Activated T-helper 1 cell treated with anti-CD3 and anti-CD28 coated beads, Interleukin-12 subunit alpha, Interleukin-12 subunit beta, Interleukin-2, Interleukin-4 antibody, amounts not matched to agents 30 ng/mL and 10 ng/mL and 1 ng/mL, durations not matched to agents 14 hours and 24 hours and 36 hours (primary cell): ENCODE measurements at regions not wholly inside any gene's neighbourhood (a gene's known extent, or its start where the extent isn't known, plus 50 kb on each side); places are given as distances from the start of the nearest gene placed in this dataset.

Experiments
- DNase-seq: peaks from one replicate; pipeline ENCODE4 v3.0.0; 2021; ENCODE audit warnings: low spot score
- H3K27ac Mint-ChIP-seq: one replicate; pipeline ENCODE4 v1.8.0; 2021; ENCODE audit warnings: mild to moderate bottlenecking, mixed read lengths
- H3K27me3 Mint-ChIP-seq: one replicate; pipeline ENCODE4 v1.8.0; 2022; ENCODE audit warnings: mild to moderate bottlenecking, moderate library complexity, mixed read lengths; ENCODE audit not compliant: insufficient read depth
- H3K36me3 Mint-ChIP-seq: one replicate; pipeline ENCODE4 v1.8.0; 2021; ENCODE audit warnings: low read depth, mixed read lengths
- H3K4me1 Mint-ChIP-seq: one replicate; pipeline ENCODE4 v1.8.0; 2021; ENCODE audit warnings: low read depth, mixed read lengths
- H3K4me3 Mint-ChIP-seq: one replicate; pipeline ENCODE4 v1.8.0; 2021; ENCODE audit warnings: mild to moderate bottlenecking, moderate library complexity, mixed read lengths
- H3K9me3 Mint-ChIP-seq: one replicate; pipeline ENCODE4 v1.8.0; 2021; ENCODE audit warnings: mixed read lengths
- intact Hi-C: fragments of 100-400 bp; cut with micrococcal nuclease; formaldehyde crosslinking; loops from one replicate; pipeline ENCODE4 v1.15.1; 2024

DNA sequence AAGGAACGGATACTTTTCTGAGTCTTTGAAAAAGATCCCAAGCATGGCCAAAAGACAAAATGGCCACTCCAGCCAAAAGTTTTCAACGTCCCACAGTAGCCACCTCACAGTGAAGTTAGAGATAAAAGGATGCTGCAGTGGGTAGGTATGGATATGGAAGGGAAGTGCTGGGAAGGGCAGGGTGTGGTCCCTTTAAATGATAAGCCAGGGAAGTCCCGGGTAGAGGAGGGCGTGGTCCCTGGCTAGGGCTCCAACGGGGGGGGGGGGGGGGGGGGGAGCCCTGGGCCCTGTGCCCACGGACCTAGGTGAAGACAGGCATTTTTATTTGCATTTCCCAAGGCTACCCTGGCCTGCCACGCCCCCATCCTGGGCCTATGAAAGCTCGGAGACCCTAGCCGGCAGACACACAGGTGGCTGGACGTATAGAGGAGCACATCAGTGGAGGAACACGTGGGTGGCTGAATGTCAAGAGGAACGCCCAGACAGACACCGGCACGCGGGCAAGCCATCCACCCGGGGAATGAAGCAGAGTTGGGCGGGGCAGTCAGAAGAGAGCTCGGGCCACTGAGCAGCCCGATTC lies 306.7 kb downstream of the NFIB start:
- no peaks in the 10 kb centered on the region for H3K27me3 Mint-ChIP-seq
- peaks cover 3% of the 10 kb centered on the region for H3K9me3 Mint-ChIP-seq
- intact Hi-C loops: no loop called here
- no peaks in the 10 kb centered on the region for H3K4me1 Mint-ChIP-seq
- DNase-seq: no peak
- no peaks in the 10 kb centered on the region for H3K36me3 Mint-ChIP-seq
- no peak overlapping the region for H3K27ac Mint-ChIP-seq
- no peak overlapping the region for H3K4me3 Mint-ChIP-seq

GRCh38 chr9:14006386-14007187 lies 307.4 kb downstream of the NFIB start:
- Mint-ChIP-seq H3K4me3 (no peak overlapping the region), H3K36me3 (no peaks in the 10 kb centered on the region), H3K27me3 (no peaks in the 10 kb centered on the region), H3K4me1 (no peaks in the 10 kb centered on the region), H3K9me3 (peaks cover 6% of the 10 kb centered on the region), H3K27ac (no peak overlapping the region)
- DNase-seq: no peak
- intact Hi-C loops: no loop called here

DNA sequence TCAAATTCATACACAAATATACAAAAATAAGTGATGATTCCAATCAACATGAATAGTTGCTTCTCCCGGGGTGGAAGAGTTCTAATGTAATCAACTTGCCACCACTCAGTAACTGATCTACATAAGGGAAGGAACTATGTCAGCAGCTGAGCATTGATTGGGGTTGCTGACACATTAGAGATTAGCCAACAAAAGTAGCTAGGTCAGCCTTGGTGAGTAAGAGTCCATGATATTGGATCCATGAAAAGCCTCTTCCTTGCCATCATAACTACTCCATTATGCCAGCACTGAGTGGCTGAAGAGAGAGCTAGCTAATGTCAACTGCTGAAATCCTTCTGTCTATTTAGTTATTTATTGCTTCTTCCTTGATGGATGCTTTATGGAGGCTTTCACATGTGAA lies 309.8 kb downstream of the NFIB start:
- Mint-ChIP-seq H3K27ac (no peak overlapping the region), H3K36me3 (no peaks in the 10 kb centered on the region), H3K4me3 (no peak overlapping the region), H3K4me1 (no peaks in the 10 kb centered on the region), H3K27me3 (no peaks in the 10 kb centered on the region), H3K9me3 (peaks cover 6% of the 10 kb centered on the region)
- DNase-seq: no peak
- intact Hi-C loops: no loop called here

GRCh38 chr9:13994240-13994639 lies 319.7 kb downstream of the NFIB start:
- peaks cover 18% of the 10 kb centered on the region for H3K9me3 Mint-ChIP-seq
- no peak for DNase-seq
- no peaks in the 10 kb centered on the region for H3K36me3 Mint-ChIP-seq
- H3K4me3 Mint-ChIP-seq: no peak overlapping the region
- H3K4me1 Mint-ChIP-seq: no peaks in the 10 kb centered on the region
- no peak overlapping the region for H3K27ac Mint-ChIP-seq
- no peaks in the 10 kb centered on the region for H3K27me3 Mint-ChIP-seq
- intact Hi-C loops: no loop called here

DNA sequence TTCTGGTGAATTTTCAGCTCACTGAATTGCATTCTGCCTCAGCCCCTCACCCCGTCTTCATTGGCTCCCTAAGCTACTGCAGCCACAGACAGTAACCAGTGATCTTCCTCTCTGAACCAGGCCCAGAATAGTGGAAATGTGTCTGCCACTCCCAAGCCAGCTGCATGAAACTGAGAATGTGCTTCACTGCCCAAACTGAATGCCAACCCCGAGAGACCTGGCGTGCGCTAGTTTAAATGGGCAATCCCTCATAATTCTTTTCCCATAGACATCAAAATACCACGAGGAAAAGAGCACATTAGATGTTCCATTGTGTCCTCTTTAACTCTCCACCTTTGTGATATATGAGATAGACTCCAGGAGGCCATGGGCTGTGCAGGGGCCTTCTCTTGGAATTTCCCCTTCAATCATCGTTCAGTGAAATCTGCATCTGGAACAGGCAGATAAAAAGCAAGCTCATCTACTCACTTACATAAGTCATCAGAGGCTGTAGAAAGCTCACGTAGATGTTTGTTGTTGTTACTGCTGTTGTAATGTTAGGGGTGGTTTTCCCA lies 320.2 kb downstream of the NFIB start:
- intact Hi-C loops: no loop called here
- no peaks in the 10 kb centered on the region for H3K4me1 Mint-ChIP-seq

DNA sequence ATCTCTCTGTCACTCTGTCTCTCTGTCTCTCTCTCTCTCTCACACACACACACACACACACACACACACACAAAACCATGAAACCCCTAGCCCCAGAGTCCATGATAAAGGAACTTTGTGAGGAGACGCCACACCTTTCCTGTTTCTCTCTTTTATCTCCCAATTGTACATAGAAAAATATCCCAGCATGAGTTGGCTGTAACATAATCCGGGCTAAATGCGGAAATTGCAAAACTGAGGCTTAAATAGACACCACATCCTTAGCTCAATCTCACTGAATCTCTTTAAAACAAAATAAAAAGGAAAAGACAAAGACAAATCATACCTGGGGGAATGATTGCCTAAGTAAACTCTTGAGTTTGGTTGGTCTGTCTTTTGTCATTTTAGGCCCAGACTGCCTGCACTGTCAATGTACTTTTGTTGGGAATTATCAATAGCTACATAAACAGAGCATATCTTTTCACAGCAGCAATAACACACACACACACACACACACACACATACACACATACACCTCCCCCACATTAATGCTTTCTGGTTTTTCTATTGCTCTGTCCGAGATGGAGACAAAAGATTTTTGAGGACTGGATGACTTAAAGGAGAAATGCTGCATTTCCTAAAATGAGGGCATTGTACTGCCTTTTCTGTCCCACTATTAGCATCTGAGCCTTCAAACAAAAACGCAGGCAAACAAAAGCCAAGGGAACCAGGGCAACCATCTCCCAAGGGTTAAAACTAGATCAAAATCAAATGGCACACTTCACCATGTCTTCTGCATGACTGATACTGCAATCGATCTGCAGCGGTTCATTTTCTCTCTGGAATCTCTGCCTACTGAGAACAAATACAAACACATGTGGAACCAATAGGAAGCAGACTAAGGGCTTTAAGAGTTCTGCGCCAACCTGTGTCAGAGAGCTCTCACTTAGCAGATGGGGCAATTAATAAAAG lies 321.5 kb downstream of the NFIB start:
- H3K27me3 Mint-ChIP-seq: peaks cover 1% of the 10 kb centered on the region
- no peak overlapping the region for H3K27ac Mint-ChIP-seq
- peaks cover 13% of the 10 kb centered on the region for H3K9me3 Mint-ChIP-seq
- H3K4me1 Mint-ChIP-seq: no peaks in the 10 kb centered on the region
- H3K36me3 Mint-ChIP-seq: no peaks in the 10 kb centered on the region
- H3K4me3 Mint-ChIP-seq: no peak overlapping the region
- no peak for DNase-seq
- intact Hi-C loops: no loop called here

More for the DNA sequence above, 320.2 kb downstream of the NFIB start:
- DNase-seq: no peak
- Mint-ChIP-seq H3K9me3 (peaks cover 18% of the 10 kb centered on the region), H3K27me3 (no peaks in the 10 kb centered on the region), H3K36me3 (no peaks in the 10 kb centered on the region), H3K27ac (no peak overlapping the region), H3K4me3 (no peak overlapping the region)

GRCh38 chr9:13991395-13991794 lies 322.5 kb downstream of the NFIB start:
- no peak for DNase-seq
- peaks cover 1% of the 10 kb centered on the region for H3K27me3 Mint-ChIP-seq
- no peak overlapping the region for H3K27ac Mint-ChIP-seq
- H3K9me3 Mint-ChIP-seq: peaks cover 15% of the 10 kb centered on the region
- no peak overlapping the region for H3K4me3 Mint-ChIP-seq
- no peaks in the 10 kb centered on the region for H3K4me1 Mint-ChIP-seq
- intact Hi-C loops: no loop called here
- no peaks in the 10 kb centered on the region for H3K36me3 Mint-ChIP-seq

GRCh38 chr9:13990994-13991393 lies 322.9 kb downstream of the NFIB start:
- H3K4me1 Mint-ChIP-seq: no peaks in the 10 kb centered on the region
- no peaks in the 10 kb centered on the region for H3K36me3 Mint-ChIP-seq
- H3K4me3 Mint-ChIP-seq: no peak overlapping the region
- no peak overlapping the region for H3K27ac Mint-ChIP-seq
- peaks cover 1% of the 10 kb centered on the region for H3K27me3 Mint-ChIP-seq
- H3K9me3 Mint-ChIP-seq: peaks cover 11% of the 10 kb centered on the region
- intact Hi-C loops: no loop called here
- no peak for DNase-seq

DNA sequence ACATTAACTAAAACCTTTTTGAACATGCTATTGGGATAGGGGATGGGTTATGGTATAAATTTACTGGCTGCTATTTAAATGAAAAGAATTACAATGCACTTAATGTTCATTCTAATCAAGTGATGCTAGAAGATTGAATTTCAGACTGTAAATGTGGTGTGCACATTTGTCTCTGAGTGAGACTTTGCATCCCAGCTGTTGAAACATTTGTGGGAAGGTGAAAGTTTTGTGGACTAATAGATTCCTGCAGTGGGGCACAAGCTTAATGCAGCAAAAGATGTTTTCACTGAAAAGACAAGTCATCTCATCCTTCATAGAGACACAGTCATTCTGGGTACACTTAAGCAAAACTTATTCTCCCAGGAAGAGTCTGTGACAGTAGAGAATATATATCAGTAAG lies 323.6 kb downstream of the NFIB start:
- H3K4me1 Mint-ChIP-seq: no peaks in the 10 kb centered on the region
- peaks cover 11% of the 10 kb centered on the region for H3K9me3 Mint-ChIP-seq
- intact Hi-C loops: no loop called here
- H3K27ac Mint-ChIP-seq: no peak overlapping the region
- no peaks in the 10 kb centered on the region for H3K36me3 Mint-ChIP-seq
- DNase-seq: no peak
- H3K27me3 Mint-ChIP-seq: peaks cover 1% of the 10 kb centered on the region
- H3K4me3 Mint-ChIP-seq: no peak overlapping the region

DNA sequence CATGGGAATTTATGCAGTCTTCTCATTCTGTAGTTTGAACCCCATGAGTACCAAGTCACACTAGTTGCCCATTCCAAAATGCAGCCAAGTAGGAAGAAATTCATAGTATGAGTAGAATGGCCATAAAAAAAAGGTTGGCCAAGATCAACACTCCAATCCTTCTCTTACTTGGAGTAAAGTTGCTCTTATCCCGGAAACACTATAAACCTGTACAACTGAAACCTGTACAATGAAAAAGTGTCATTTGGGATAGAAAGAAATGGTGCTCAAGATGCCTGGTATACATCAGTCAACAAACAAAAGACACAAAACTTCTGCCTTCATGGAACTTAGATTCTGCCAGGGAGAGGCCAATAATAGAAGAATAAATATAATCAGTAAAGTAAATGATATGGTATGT lies 325.0 kb downstream of the NFIB start:
- Mint-ChIP-seq H3K27ac (no peak overlapping the region), H3K36me3 (no peaks in the 10 kb centered on the region), H3K4me3 (no peak overlapping the region), H3K4me1 (no peaks in the 10 kb centered on the region), H3K9me3 (peaks cover 11% of the 10 kb centered on the region), H3K27me3 (peaks cover 1% of the 10 kb centered on the region)
- no peak for DNase-seq
- intact Hi-C loops: no loop called here

- H3K27ac Mint-ChIP-seq: no peak overlapping the region
- no peak for DNase-seq
- no peaks in the 10 kb centered on the region for H3K4me1 Mint-ChIP-seq
- H3K36me3 Mint-ChIP-seq: no peaks in the 10 kb centered on the region
- peaks cover 9% of the 10 kb centered on the region for H3K9me3 Mint-ChIP-seq
- no peak overlapping the region for H3K4me3 Mint-ChIP-seq
- intact Hi-C loops: no loop called here
- H3K27me3 Mint-ChIP-seq: peaks cover 1% of the 10 kb centered on the region
Measured at GRCh38 chr9:13983607-13984006, 330.3 kb downstream of the NFIB start.

GRCh38 chr9:13979941-13980318 lies 334.0 kb downstream of the NFIB start:
- H3K27me3 Mint-ChIP-seq: no peaks in the 10 kb centered on the region
- H3K27ac Mint-ChIP-seq: no peak overlapping the region
- intact Hi-C loops: no loop called here

More at GRCh38 chr9:13979941-13980318, 334.0 kb downstream of the NFIB start:
- H3K9me3 Mint-ChIP-seq: peaks cover 4% of the 10 kb centered on the region
- no peak for DNase-seq
- H3K4me1 Mint-ChIP-seq: no peaks in the 10 kb centered on the region
- H3K36me3 Mint-ChIP-seq: no peaks in the 10 kb centered on the region
- no peak overlapping the region for H3K4me3 Mint-ChIP-seq
